H1 (cell line): ENCODE measurements at regions not wholly inside any gene's neighbourhood (a gene's known extent, or its start where the extent isn't known, plus 50 kb on each side); places are given as distances from the start of the nearest gene placed in this dataset.

Experiments used
- CTCF ChIP-seq, 3 experiments: IDR thresholded peaks; 1 replicate in 2 of 3; 2 replicates in 1 of 3; pipeline versions ENCODE4 v1.5.1 to v1.6.1; 2011; ENCODE audit warnings: low read length in 3 of 3, mild to moderate bottlenecking in 3 of 3, inconsistent platforms in 2 of 3, low read depth in 1 of 3, moderate library complexity in 1 of 3; ENCODE audit not compliant: insufficient read depth in 1 of 3; ENCODE audit errors: control extremely low read depth in 1 of 3
- GABPA ChIP-seq: IDR thresholded peaks from 2 replicates; pipeline ENCODE4 v1.6.1; 2011; ENCODE audit warnings: mild to moderate bottlenecking, low read length, moderate library complexity, borderline replicate concordance; ENCODE audit not compliant: insufficient read depth
- GTF2F1 ChIP-seq: IDR thresholded peaks from 2 replicates; pipeline ENCODE4 v1.6.1; 2012; ENCODE audit warnings: low read depth, low read length, improper control_type of control experiment, borderline replicate concordance
- MAX ChIP-seq: IDR thresholded peaks from 2 replicates; pipeline ENCODE4 v1.6.1; 2012; ENCODE audit warnings: inconsistent platforms
- POLR2A ChIP-seq, 2 experiments: IDR thresholded peaks; 1 replicate in 1 of 2; 2 replicates in 1 of 2; pipeline ENCODE4 v1.6.1; 2011; ENCODE audit warnings: low read depth in 2 of 2, low read length in 2 of 2, mild to moderate bottlenecking in 2 of 2; ENCODE audit errors: control extremely low read depth in 1 of 2
- POLR2AphosphoS5 ChIP-seq: IDR thresholded peaks from 2 replicates; pipeline ENCODE4 v1.6.1; 2011; ENCODE audit warnings: low read depth, low read length
- SRF ChIP-seq: IDR thresholded peaks from 2 replicates; pipeline ENCODE4 v1.6.1; 2011; ENCODE audit warnings: mild to moderate bottlenecking, low read depth, low read length, moderate library complexity
- TAF1 ChIP-seq: IDR thresholded peaks from 2 replicates; pipeline ENCODE4 v1.6.1; 2011; ENCODE audit warnings: mild to moderate bottlenecking, low read depth, low read length
- TF ChIP-seq, protein P1 (sequence below): IDR thresholded peaks from 2 replicates; pipeline ENCODE4 v1.6.1; 2011; ENCODE audit warnings: low read depth, mild to moderate bottlenecking, low read length; ENCODE audit not compliant: insufficient read depth

- no peak for TF ChIP-seq CTCF (IDR thresholded peaks at IDR 0.05; ENCODE audit: control extremely low read depth in 1 of 3, insufficient read depth in 1 of 3, low read depth in 1 of 3, low read length in 3 of 3)
- TF ChIP-seq TAF1: no peak
- no peak for TF ChIP-seq GTF2F1
- TF ChIP-seq MAX: no peak
- no peak for TF ChIP-seq GABPA
- no peak for TF ChIP-seq POLR2A (IDR thresholded peaks at IDR 0.05; ENCODE audit: control extremely low read depth in 1 of 2, low read depth in 2 of 2, low read length in 2 of 2)
- no peak for TF ChIP-seq SRF
- TF ChIP-seq POLR2AphosphoS5: no peak
- TF ChIP-seq, protein P1, sequence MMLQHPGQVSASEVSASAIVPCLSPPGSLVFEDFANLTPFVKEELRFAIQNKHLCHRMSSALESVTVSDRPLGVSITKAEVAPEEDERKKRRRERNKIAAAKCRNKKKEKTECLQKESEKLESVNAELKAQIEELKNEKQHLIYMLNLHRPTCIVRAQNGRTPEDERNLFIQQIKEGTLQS: no peak
Measured at GRCh38 chr14:51185754-51186153, 54.3 kb upstream of the TMX1 start.
